ENCODE measurements at regions not wholly inside any gene's neighbourhood (a gene's known extent, or its start where the extent isn't known, plus 50 kb on each side); places are given as distances from the start of the nearest gene placed in this dataset.

GRCh38 chr12:5332551-5332950 is 99.4 kb upstream of the NTF3 start:
- TF ChIP-seq REST (IDR thresholded peaks at IDR 0.05; ENCODE audit: low read depth, low read length) (no peak), CTCF (IDR thresholded peaks at IDR 0.05 in 2 of 3, conservative IDR thresholded peaks at IDR 0.05 in 1 of 3; ENCODE audit: control insufficient read depth in 2 of 3, extremely low read depth in 1 of 3, insufficient read depth in 1 of 3, low read depth in 3 of 3, low read length in 3 of 3) (no peak), EZH2 (IDR thresholded peaks at IDR 0.05; ENCODE audit: borderline replicate concordance, control insufficient read depth, low read depth, low read length) (no peak), POLR2A (IDR thresholded peaks at IDR 0.05; ENCODE audit: low read depth, low read length) (no peak), RFX5 (IDR thresholded peaks at IDR 0.05; ENCODE audit: low read depth, low read length) (no peak), ZBTB33 (IDR thresholded peaks at IDR 0.05) (no peak), ZBTB11 (CRISPR knock-in tag; IDR thresholded peaks at IDR 0.05) (no peak), SUZ12 (IDR thresholded peaks at IDR 0.05; ENCODE audit: unreplicated experiment) (no peak), HCFC1 (IDR thresholded peaks at IDR 0.05; ENCODE audit: low read length) (no peak), BCL11A (IDR thresholded peaks at IDR 0.05; ENCODE audit: low read depth, low read length) (no peak), SREBF2 (IDR thresholded peaks at IDR 0.05; ENCODE audit: low read length) (no peak), RAD21 (IDR thresholded peaks at IDR 0.05; ENCODE audit: insufficient read depth, low read depth, low read length) (no peak), ZNF384 (IDR thresholded peaks at IDR 0.05; ENCODE audit: borderline replicate concordance, low read depth, low read length) (no peak)

Measured in GM12878 (cell line).